ENCODE measurements at regions not wholly inside any gene's neighbourhood (a gene's known extent, or its start where the extent isn't known, plus 50 kb on each side); places are given as distances from the start of the nearest gene placed in this dataset.

DNA sequence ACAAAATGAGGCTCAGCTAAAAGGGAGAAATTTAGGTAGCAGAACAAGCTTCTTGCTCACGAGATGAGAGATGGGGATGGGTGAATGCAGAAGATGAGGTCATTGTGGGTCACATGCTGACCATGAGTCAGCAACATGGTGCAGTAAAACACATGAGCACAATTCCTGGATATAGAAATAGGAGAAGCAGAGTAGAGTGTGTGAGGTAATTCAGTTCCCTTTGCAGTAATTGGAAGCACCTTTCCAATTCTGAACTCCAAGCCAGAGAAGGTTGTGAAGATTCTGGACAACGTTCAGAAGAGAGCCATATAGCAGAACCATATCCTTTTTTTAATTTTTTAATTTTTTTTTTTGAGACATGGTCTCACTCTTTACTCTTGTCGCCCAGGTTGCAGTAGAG lies 62.0 kb upstream of the LMNTD1 start:
- Histone ChIP-seq H4K20me1 (ENCODE audit: low read length) (no peaks in the 10 kb centered on the region), H3K9me2 (replicated peaks; ENCODE audit: low read length) (peaks cover 4% of the 10 kb centered on the region; the same call in 1 of the 2 replicates), H2AFZ (ENCODE audit: low read length) (no peak overlapping the region), H3K79me2 (ENCODE audit: low read length) (no peaks in the 10 kb centered on the region), H3K4me3 (ENCODE audit: low read length) (no peak overlapping the region), H3K4me2 (ENCODE audit: low read length) (no peak overlapping the region), H3K27ac (ENCODE audit: low read length) (no peak overlapping the region), H3K9me3 (ENCODE audit: low read length) (no peaks in the 10 kb centered on the region), H3K4me1 (ENCODE audit: insufficient read depth, low read length) (no peaks in the 10 kb centered on the region; the same call in 1 of the 2 replicates), H3F3A (ENCODE audit: low read length, unreplicated experiment) (no peaks in the 10 kb centered on the region), H3K36me3 (ENCODE audit: low read depth, low read length) (no peaks in the 10 kb centered on the region), H3K27me3 (ENCODE audit: low read length) (no peaks in the 10 kb centered on the region), H3K9ac (ENCODE audit: low read length) (no peak overlapping the region)
- POLR2A ChIA-PET (ENCODE audit: unreplicated experiment) = no interaction called here
- TF ChIP-seq EZH2 (IDR thresholded peaks at IDR 0.05; ENCODE audit: low read length, unreplicated experiment) (no peak), EZH2phosphoT487 (IDR thresholded peaks at IDR 0.05; ENCODE audit: borderline replicate concordance, low read length) (no peak), CTCF (conservative IDR thresholded peaks at IDR 0.05; ENCODE audit: low read depth, low read length) (no peak)
- DNase-seq (peak; percentile 47), ATAC-seq (peak; percentile 59)
- intact Hi-C loops (cut with micrococcal nuclease) = no loop called here
- BruUV-seq (replicated peaks) = no TSS peak
- CTCF ChIA-PET = interaction anchor here (0.6 kb wide), 1 partner anchor 596 kb away, joined by 3 read pairs; no protein-coding TSS in a partner anchor

GRCh38 chr12:25616286-25616685 lies 63.2 kb upstream of the LMNTD1 start:
- no peak overlapping the region for H3K27ac ChIP-seq (ENCODE audit: low read length)
- no peak overlapping the region for H3K4me2 ChIP-seq (ENCODE audit: low read length)
- intact Hi-C loops (cut with micrococcal nuclease) = no loop called here
- no peaks in the 10 kb centered on the region for H3K27me3 ChIP-seq (ENCODE audit: low read length)
- ATAC-seq = no peak
- H3F3A ChIP-seq (ENCODE audit: low read length, unreplicated experiment) = no peaks in the 10 kb centered on the region
- no peaks in the 10 kb centered on the region for H3K9me3 ChIP-seq (ENCODE audit: low read length)
- peaks cover 4% of the 10 kb centered on the region; the same call in 1 of the 2 replicates for H3K9me2 ChIP-seq (replicated peaks; ENCODE audit: low read length)
- H3K36me3 ChIP-seq (ENCODE audit: low read depth, low read length) = no peaks in the 10 kb centered on the region
- no peak overlapping the region for H3K4me3 ChIP-seq (ENCODE audit: low read length)
- CTCF ChIA-PET = no interaction called here
- POLR2A ChIA-PET (ENCODE audit: unreplicated experiment) = interaction anchor here (0.7 kb wide), 1 partner anchor 1226 kb away, joined by 3 read pairs; no protein-coding TSS in a partner anchor
- no peaks in the 10 kb centered on the region for H4K20me1 ChIP-seq (ENCODE audit: low read length)
- H3K9ac ChIP-seq (ENCODE audit: low read length) = no peak overlapping the region
- DNase-seq = no peak
- TF ChIP-seq EZH2phosphoT487 (IDR thresholded peaks at IDR 0.05; ENCODE audit: borderline replicate concordance, low read length) (no peak), EZH2 (IDR thresholded peaks at IDR 0.05; ENCODE audit: low read length, unreplicated experiment) (no peak), CTCF (conservative IDR thresholded peaks at IDR 0.05; ENCODE audit: low read depth, low read length) (no peak)
- BruUV-seq (replicated peaks) = no TSS peak
- H2AFZ ChIP-seq (ENCODE audit: low read length) = no peak overlapping the region
- H3K79me2 ChIP-seq (ENCODE audit: low read length) = no peaks in the 10 kb centered on the region
- no peaks in the 10 kb centered on the region; the same call in 1 of the 2 replicates for H3K4me1 ChIP-seq (ENCODE audit: insufficient read depth, low read length)

GRCh38 chr12:25617991-25618390 lies 64.9 kb upstream of the LMNTD1 start:
- Histone ChIP-seq H3K27me3 (ENCODE audit: low read length) (no peaks in the 10 kb centered on the region), H3K79me2 (ENCODE audit: low read length) (no peaks in the 10 kb centered on the region), H3K27ac (ENCODE audit: low read length) (no peak overlapping the region), H3F3A (ENCODE audit: low read length, unreplicated experiment) (no peaks in the 10 kb centered on the region), H4K20me1 (ENCODE audit: low read length) (no peaks in the 10 kb centered on the region), H3K9me3 (ENCODE audit: low read length) (no peaks in the 10 kb centered on the region), H3K36me3 (ENCODE audit: low read depth, low read length) (no peaks in the 10 kb centered on the region), H3K4me3 (ENCODE audit: low read length) (no peak overlapping the region), H3K9ac (ENCODE audit: low read length) (no peak overlapping the region), H3K9me2 (replicated peaks; ENCODE audit: low read length) (no peaks in the 10 kb centered on the region), H2AFZ (ENCODE audit: low read length) (no peak overlapping the region), H3K4me1 (ENCODE audit: insufficient read depth, low read length) (no peaks in the 10 kb centered on the region; the same call in 1 of the 2 replicates), H3K4me2 (ENCODE audit: low read length) (no peak overlapping the region)
- intact Hi-C loops (cut with micrococcal nuclease) = no loop called here
- ATAC-seq (no peak), DNase-seq (no peak)
- no peak for TF ChIP-seq EZH2 (IDR thresholded peaks at IDR 0.05; ENCODE audit: low read length, unreplicated experiment)
- no peak for TF ChIP-seq CTCF (conservative IDR thresholded peaks at IDR 0.05; ENCODE audit: low read depth, low read length)
- TF ChIP-seq EZH2phosphoT487 (IDR thresholded peaks at IDR 0.05; ENCODE audit: borderline replicate concordance, low read length) = no peak
- POLR2A ChIA-PET (ENCODE audit: unreplicated experiment) = no interaction called here
- BruUV-seq (replicated peaks) = no TSS peak
- CTCF ChIA-PET = no interaction called here
